GM12891 (cell line): ENCODE measurements at regions not wholly inside any gene's neighbourhood (a gene's known extent, or its start where the extent isn't known, plus 50 kb on each side); places are given as distances from the start of the nearest gene placed in this dataset.

ENCODE experiments used
- POLR2A ChIP-seq: IDR thresholded peaks from 2 replicates; pipeline ENCODE4 v1.6.1; 2011; ENCODE audit warnings: low read depth, low read length, control low read depth
- POLR2AphosphoS5 ChIP-seq: IDR thresholded peaks from 2 replicates; pipeline ENCODE4 v1.6.1; 2011; ENCODE audit warnings: low read depth, low read length, control low read depth
- SPI1 ChIP-seq: IDR thresholded peaks from 2 replicates; pipeline ENCODE4 v1.6.1; 2011; ENCODE audit warnings: low read depth, low read length, control low read depth
- TAF1 ChIP-seq: IDR thresholded peaks from 2 replicates; pipeline ENCODE4 v1.6.1; 2011; ENCODE audit warnings: low read depth, low read length, control low read depth

DNA sequence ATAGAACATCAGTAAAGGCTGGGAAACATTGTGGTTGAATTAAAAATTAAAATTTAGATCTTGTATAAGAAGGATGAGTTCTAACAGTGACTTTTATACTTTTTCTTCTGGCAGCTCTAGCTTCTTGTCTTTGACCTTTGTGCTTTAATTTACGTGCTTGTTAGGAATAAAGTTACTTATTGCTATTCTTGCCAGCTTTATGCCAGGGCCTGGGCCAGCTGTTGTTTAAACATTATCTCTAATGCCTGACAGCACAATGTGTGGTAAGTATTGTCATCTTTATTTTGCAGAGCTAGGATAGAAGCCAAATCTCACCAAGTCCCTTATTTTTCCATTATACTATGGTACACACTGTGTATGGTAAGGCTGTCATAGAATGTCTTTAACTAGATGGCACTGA is 766.7 kb upstream of the GOLIM4 start:
- TF ChIP-seq POLR2AphosphoS5 (no peak), POLR2A (no peak), TAF1 (no peak), SPI1 (no peak)
